ENCODE measurements at regions not wholly inside any gene's neighbourhood (a gene's known extent, or its start where the extent isn't known, plus 50 kb on each side); places are given as distances from the start of the nearest gene placed in this dataset.

- Histone ChIP-seq H3K4me2 (ENCODE audit: low read length) (no peak overlapping the region), H2AFZ (ENCODE audit: low read depth, low read length) (no peak overlapping the region), H4K20me1 (ENCODE audit: insufficient read depth, low read length) (no peaks in the 10 kb centered on the region), H3K36me3 (ENCODE audit: insufficient read depth, low read length) (no peaks in the 10 kb centered on the region), H3K9me3 (ENCODE audit: insufficient read depth, low read depth, low read length) (no peaks in the 10 kb centered on the region), H3K79me2 (ENCODE audit: insufficient read depth, low read length) (no peaks in the 10 kb centered on the region), H3K9ac (ENCODE audit: low read length) (no peak overlapping the region), H3K27ac (ENCODE audit: low read depth, low read length) (no peak overlapping the region), H3K27me3 (ENCODE audit: insufficient read depth, low read length) (no peaks in the 10 kb centered on the region), H3K4me3 (ENCODE audit: insufficient read depth, low read depth, low read length) (no peak overlapping the region), H3K4me1 (ENCODE audit: insufficient read depth, low read length) (no peaks in the 10 kb centered on the region)
- DNase-seq (ENCODE audit: low read depth) (no peak), FAIRE-seq (no peak)
- Mint-ChIP-seq H3K27me3 (ENCODE audit: low read depth, unreplicated experiment) (no peaks in the 10 kb centered on the region), H3K27ac (ENCODE audit: unreplicated experiment) (no peak overlapping the region), H3K4me3 (ENCODE audit: unreplicated experiment) (no peak overlapping the region), H3K36me3 (ENCODE audit: low read depth, unreplicated experiment) (no peaks in the 10 kb centered on the region), H3K4me1 (ENCODE audit: low read depth, unreplicated experiment) (no peaks in the 10 kb centered on the region), H3K9me3 (ENCODE audit: unreplicated experiment) (no peaks in the 10 kb centered on the region)
- TF ChIP-seq EZH2 (IDR thresholded peaks at IDR 0.05; ENCODE audit: insufficient read depth, low read length), result no peak
- no peak for TF ChIP-seq CTCF (IDR thresholded peaks at IDR 0.05; ENCODE audit: insufficient read depth, low read depth, low read length)
These were observed 116.4 kb downstream of the KCNA4 start for GRCh38 chr11:29900382-29900781.

GRCh38 chr11:29879560-29879959 is 137.3 kb downstream of the KCNA4 start:
- no peaks in the 10 kb centered on the region for H4K20me1 ChIP-seq (ENCODE audit: insufficient read depth, low read length)
- no peaks in the 10 kb centered on the region for H3K27me3 ChIP-seq (ENCODE audit: insufficient read depth, low read length)
- H3K4me2 ChIP-seq (ENCODE audit: low read length), result no peak overlapping the region
- Mint-ChIP-seq H3K9me3 (ENCODE audit: unreplicated experiment) (no peaks in the 10 kb centered on the region), H3K4me3 (ENCODE audit: unreplicated experiment) (no peak overlapping the region), H3K4me1 (ENCODE audit: low read depth, unreplicated experiment) (no peaks in the 10 kb centered on the region), H3K27me3 (ENCODE audit: low read depth, unreplicated experiment) (no peaks in the 10 kb centered on the region), H3K36me3 (ENCODE audit: low read depth, unreplicated experiment) (no peaks in the 10 kb centered on the region), H3K27ac (ENCODE audit: unreplicated experiment) (no peak overlapping the region)
- no peaks in the 10 kb centered on the region for H3K36me3 ChIP-seq (ENCODE audit: insufficient read depth, low read length)
- no peaks in the 10 kb centered on the region for H3K9me3 ChIP-seq (ENCODE audit: insufficient read depth, low read depth, low read length)
- H3K4me3 ChIP-seq (ENCODE audit: insufficient read depth, low read depth, low read length), result no peak overlapping the region
- no peak for DNase-seq (ENCODE audit: low read depth)
- H3K27ac ChIP-seq (ENCODE audit: low read depth, low read length), result no peak overlapping the region
- no peak for FAIRE-seq
- no peaks in the 10 kb centered on the region for H3K4me1 ChIP-seq (ENCODE audit: insufficient read depth, low read length)
- no peak overlapping the region for H3K9ac ChIP-seq (ENCODE audit: low read length)
- H2AFZ ChIP-seq (ENCODE audit: low read depth, low read length), result no peak overlapping the region
- H3K79me2 ChIP-seq (ENCODE audit: insufficient read depth, low read length), result no peaks in the 10 kb centered on the region
- TF ChIP-seq CTCF (IDR thresholded peaks at IDR 0.05; ENCODE audit: insufficient read depth, low read depth, low read length) (no peak), EZH2 (IDR thresholded peaks at IDR 0.05; ENCODE audit: insufficient read depth, low read length) (no peak)

GRCh38 chr11:29876192-29876591 is 140.6 kb downstream of the KCNA4 start:
- no peak overlapping the region for H3K4me3 Mint-ChIP-seq (ENCODE audit: unreplicated experiment)
- DNase-seq (ENCODE audit: low read depth) (no peak), FAIRE-seq (no peak)
- Histone ChIP-seq H3K27ac (ENCODE audit: low read depth, low read length) (no peak overlapping the region), H3K9me3 (ENCODE audit: insufficient read depth, low read depth, low read length) (no peaks in the 10 kb centered on the region), H3K27me3 (ENCODE audit: insufficient read depth, low read length) (no peaks in the 10 kb centered on the region), H2AFZ (ENCODE audit: low read depth, low read length) (no peak overlapping the region), H3K9ac (ENCODE audit: low read length) (no peak overlapping the region), H3K79me2 (ENCODE audit: insufficient read depth, low read length) (no peaks in the 10 kb centered on the region), H3K4me2 (ENCODE audit: low read length) (no peak overlapping the region), H4K20me1 (ENCODE audit: insufficient read depth, low read length) (no peaks in the 10 kb centered on the region), H3K4me3 (ENCODE audit: insufficient read depth, low read depth, low read length) (no peak overlapping the region), H3K4me1 (ENCODE audit: insufficient read depth, low read length) (no peaks in the 10 kb centered on the region), H3K36me3 (ENCODE audit: insufficient read depth, low read length) (no peaks in the 10 kb centered on the region)
- no peaks in the 10 kb centered on the region for H3K36me3 Mint-ChIP-seq (ENCODE audit: low read depth, unreplicated experiment)
- TF ChIP-seq EZH2 (IDR thresholded peaks at IDR 0.05; ENCODE audit: insufficient read depth, low read length) (no peak), CTCF (IDR thresholded peaks at IDR 0.05; ENCODE audit: insufficient read depth, low read depth, low read length) (no peak)
- no peaks in the 10 kb centered on the region for H3K4me1 Mint-ChIP-seq (ENCODE audit: low read depth, unreplicated experiment)
- no peak overlapping the region for H3K27ac Mint-ChIP-seq (ENCODE audit: unreplicated experiment)
- H3K27me3 Mint-ChIP-seq (ENCODE audit: low read depth, unreplicated experiment), result no peaks in the 10 kb centered on the region
- no peaks in the 10 kb centered on the region for H3K9me3 Mint-ChIP-seq (ENCODE audit: unreplicated experiment)
